Tibial nerve (tissue), 4 donors: ENCODE measurements at regions not wholly inside any gene's neighbourhood (a gene's known extent, or its start where the extent isn't known, plus 50 kb on each side); places are given as distances from the start of the nearest gene placed in this dataset.

Experiments
- EP300 ChIP-seq, 2 donors: sonication (generic); formaldehyde crosslinking; IDR thresholded peaks; one replicate each; pipeline ENCODE4 v1.6.1; 2017; ENCODE audit warnings: antibody characterized with exemption in 2 of 2, mild to moderate bottlenecking in 1 of 2
- POLR2A ChIP-seq, 2 donors: fragments of 450-650 bp; IDR thresholded peaks; one replicate each; pipeline ENCODE4 v1.6.1; 2017; ENCODE audit warnings: antibody characterized with exemption in 2 of 2, mild to moderate bottlenecking in 2 of 2, moderate library complexity in 2 of 2
- TF ChIP-seq, protein P1 (sequence below), 5 experiments: fragments of 200-600 bp in 3 of 5; fragments of 450-650 bp in 2 of 5; sonication (generic) in 3 of 5; IDR thresholded peaks; one replicate each; pipeline ENCODE4 v1.5.1; 2016 to 2019; ENCODE audit warnings: antibody characterized with exemption in 5 of 5, mild to moderate bottlenecking in 3 of 5, moderate library complexity in 2 of 5

DNA sequence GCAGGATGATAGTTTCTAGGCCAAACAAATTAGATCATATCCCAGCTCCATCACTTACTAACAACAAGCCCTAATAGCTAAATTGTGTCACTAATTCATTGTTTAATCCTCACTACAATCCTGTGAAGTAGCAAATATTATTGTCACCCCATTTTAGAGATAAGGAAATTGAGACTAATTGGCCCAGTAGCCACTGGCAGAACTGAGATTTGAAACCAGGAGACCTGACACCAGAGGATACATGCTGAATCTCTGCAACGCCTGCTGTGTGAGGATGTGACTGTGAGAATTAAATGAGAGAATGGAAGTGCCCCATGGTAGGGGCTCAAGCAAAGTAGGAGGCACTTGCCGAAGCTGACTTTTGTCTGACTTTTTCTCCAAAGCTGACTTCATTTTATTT is 124.3 kb upstream of the CITED2 start:
- TF ChIP-seq POLR2A (IDR thresholded peaks at IDR 0.05) (no peak), EP300 (IDR thresholded peaks at IDR 0.05) (no peak)
- TF ChIP-seq, protein P1, sequence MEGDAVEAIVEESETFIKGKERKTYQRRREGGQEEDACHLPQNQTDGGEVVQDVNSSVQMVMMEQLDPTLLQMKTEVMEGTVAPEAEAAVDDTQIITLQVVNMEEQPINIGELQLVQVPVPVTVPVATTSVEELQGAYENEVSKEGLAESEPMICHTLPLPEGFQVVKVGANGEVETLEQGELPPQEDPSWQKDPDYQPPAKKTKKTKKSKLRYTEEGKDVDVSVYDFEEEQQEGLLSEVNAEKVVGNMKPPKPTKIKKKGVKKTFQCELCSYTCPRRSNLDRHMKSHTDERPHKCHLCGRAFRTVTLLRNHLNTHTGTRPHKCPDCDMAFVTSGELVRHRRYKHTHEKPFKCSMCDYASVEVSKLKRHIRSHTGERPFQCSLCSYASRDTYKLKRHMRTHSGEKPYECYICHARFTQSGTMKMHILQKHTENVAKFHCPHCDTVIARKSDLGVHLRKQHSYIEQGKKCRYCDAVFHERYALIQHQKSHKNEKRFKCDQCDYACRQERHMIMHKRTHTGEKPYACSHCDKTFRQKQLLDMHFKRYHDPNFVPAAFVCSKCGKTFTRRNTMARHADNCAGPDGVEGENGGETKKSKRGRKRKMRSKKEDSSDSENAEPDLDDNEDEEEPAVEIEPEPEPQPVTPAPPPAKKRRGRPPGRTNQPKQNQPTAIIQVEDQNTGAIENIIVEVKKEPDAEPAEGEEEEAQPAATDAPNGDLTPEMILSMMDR (IDR thresholded peaks at IDR 0.05): no peak
